RPMI7951 (cell line): ENCODE measurements at regions not wholly inside any gene's neighbourhood (a gene's known extent, or its start where the extent isn't known, plus 50 kb on each side); places are given as distances from the start of the nearest gene placed in this dataset.
"Not testable (repeated sequence)": the region's sequence is repeated elsewhere in the genome, so short reads cannot be mapped to it uniquely, and the experiment has no call there.

ENCODE experiments used
- DNase-seq: peaks from one replicate; pipeline ENCODE4 v3.0.0-alpha.2; 2012; ENCODE audit warnings: low read depth

GRCh38 chr10:59454171-59454919 is 92.0 kb upstream of the FAM13C start:
- no peak for DNase-seq

GRCh38 chr10:59448616-59449015 is 86.3 kb upstream of the FAM13C start:
- no peak for DNase-seq

GRCh38 chr10:59435707-59436106 is 73.4 kb upstream of the FAM13C start:
- peak; percentile 44 for DNase-seq

GRCh38 chr10:59434463-59435321 is 72.3 kb upstream of the FAM13C start:
- peak; percentile 37 for DNase-seq

GRCh38 chr10:59433720-59434428 is 71.5 kb upstream of the FAM13C start:
- DNase-seq, result peak; percentile 20

GRCh38 chr10:59432207-59432900 is 70.0 kb upstream of the FAM13C start:
- peak; percentile 37 for DNase-seq

- not testable (repeated sequence) for DNase-seq
Measured at GRCh38 chr10:59413795-59414194, 51.4 kb upstream of the FAM13C start.
